ENCODE measurements at regions not wholly inside any gene's neighbourhood (a gene's known extent, or its start where the extent isn't known, plus 50 kb on each side); places are given as distances from the start of the nearest gene placed in this dataset.

- TF ChIP-seq CTCF (IDR thresholded peaks at IDR 0.05; ENCODE audit: poor library complexity) (no peak), EZH2 (IDR thresholded peaks at IDR 0.05; ENCODE audit: borderline replicate concordance) (no peak)
Observed at GRCh38 chrX:16333453-16333852, 166.2 kb downstream of the MAGEB17 start.
